Epithelial cell of proximal tubule (primary cell): ENCODE measurements at regions not wholly inside any gene's neighbourhood (a gene's known extent, or its start where the extent isn't known, plus 50 kb on each side); places are given as distances from the start of the nearest gene placed in this dataset.

Experiments used
- DNase-seq: peaks from one replicate; pipeline ENCODE4 v3.0.0-alpha.2; 2011; ENCODE audit warnings: low read depth
- H3K4me3 ChIP-seq: 2 replicates; pipeline ENCODE4 v1.5.1; 2011; ENCODE audit warnings: low read depth, mild to moderate bottlenecking, low read length
- CTCF ChIP-seq: conservative IDR thresholded peaks from 2 replicates; pipeline ENCODE4 v1.5.1; 2012; ENCODE audit warnings: low read depth, mild to moderate bottlenecking, low read length

DNA sequence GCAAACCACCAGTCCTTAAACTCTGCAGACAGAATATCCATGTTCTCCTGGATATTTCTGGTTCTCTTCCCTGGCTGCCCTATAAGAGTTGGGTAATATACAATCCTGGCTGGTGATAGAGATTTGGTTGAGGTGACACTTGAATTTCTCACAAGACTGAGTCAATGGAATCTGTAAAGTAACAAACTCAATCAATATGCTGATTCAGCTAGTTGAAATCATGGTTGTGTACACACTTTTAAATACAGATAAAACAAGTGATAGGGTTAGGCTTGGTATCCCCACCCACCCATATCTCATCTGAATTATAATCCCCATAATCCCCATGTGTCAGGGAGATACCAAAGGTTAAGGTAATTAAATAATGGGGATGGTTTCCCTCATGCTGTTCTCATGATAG is 349.2 kb upstream of the MAD2L1 start:
- DNase-seq, result no peak
- no peak for TF ChIP-seq CTCF
- H3K4me3 ChIP-seq, result no peak overlapping the region

DNA sequence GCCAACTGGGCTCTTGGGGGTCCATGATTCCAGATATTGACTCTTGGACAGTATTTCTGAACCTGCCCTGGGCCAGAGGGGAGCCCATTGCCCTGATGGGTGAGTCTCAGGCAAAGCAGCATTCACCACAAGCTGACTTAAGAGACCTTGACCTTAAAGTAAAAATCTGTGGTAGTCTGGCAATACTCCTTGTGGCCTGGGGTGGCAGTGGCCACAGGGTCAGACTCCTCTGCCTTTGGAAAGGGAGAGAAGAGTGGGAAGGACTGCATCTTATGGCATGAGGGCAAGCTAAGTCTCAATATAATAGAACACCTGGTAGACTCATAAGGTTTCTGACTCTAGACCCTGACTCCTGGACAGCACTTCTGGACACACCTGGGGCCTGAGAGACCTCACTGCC is 340.3 kb upstream of the MAD2L1 start:
- DNase-seq, result no peak
- TF ChIP-seq CTCF, result no peak
- no peak overlapping the region for H3K4me3 ChIP-seq

DNA sequence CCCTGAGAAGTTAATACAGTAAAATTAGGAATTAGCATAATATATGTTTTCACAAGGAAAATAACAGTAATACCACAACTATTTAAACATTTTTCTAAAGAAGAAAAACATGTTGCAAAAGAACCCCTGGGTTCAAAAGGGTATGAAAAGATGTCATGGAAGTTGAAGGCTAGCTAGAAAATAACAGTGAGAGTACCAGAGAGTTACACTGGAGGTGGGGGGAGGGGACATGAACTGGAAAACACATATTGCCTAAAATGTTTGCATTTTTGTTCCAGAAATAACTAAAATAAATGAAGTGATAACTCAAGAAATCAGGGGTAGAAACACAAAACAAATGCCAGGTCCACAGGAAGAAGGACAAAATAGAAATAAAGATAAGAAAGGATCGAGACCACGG is 336.6 kb upstream of the MAD2L1 start:
- DNase-seq, result no peak
- no peak overlapping the region for H3K4me3 ChIP-seq
- no peak for TF ChIP-seq CTCF

GRCh38 chr4:120400441-120400840 is 333.8 kb upstream of the MAD2L1 start:
- no peak for TF ChIP-seq CTCF
- no peak for DNase-seq
- no peak overlapping the region for H3K4me3 ChIP-seq

- no peak overlapping the region for H3K4me3 ChIP-seq
- no peak for TF ChIP-seq CTCF
These were observed 333.2 kb upstream of the MAD2L1 start for GRCh38 chr4:120399826-120400225.

GRCh38 chr4:120395746-120396145 is 329.1 kb upstream of the MAD2L1 start:
- no peak overlapping the region for H3K4me3 ChIP-seq
- no peak for DNase-seq
- no peak for TF ChIP-seq CTCF

More at GRCh38 chr4:120399826-120400225, 333.2 kb upstream of the MAD2L1 start:
- DNase-seq, result no peak

- no peak for TF ChIP-seq CTCF
- no peak for DNase-seq
- no peak overlapping the region for H3K4me3 ChIP-seq
These were observed 289.2 kb upstream of the MAD2L1 start for GRCh38 chr4:120355881-120356280.
